ENCODE measurements at regions not wholly inside any gene's neighbourhood (a gene's known extent, or its start where the extent isn't known, plus 50 kb on each side); places are given as distances from the start of the nearest gene placed in this dataset.
"Not testable (repeated sequence)": the region's sequence is repeated elsewhere in the genome, so short reads cannot be mapped to it uniquely, and the experiment has no call there.

DNA sequence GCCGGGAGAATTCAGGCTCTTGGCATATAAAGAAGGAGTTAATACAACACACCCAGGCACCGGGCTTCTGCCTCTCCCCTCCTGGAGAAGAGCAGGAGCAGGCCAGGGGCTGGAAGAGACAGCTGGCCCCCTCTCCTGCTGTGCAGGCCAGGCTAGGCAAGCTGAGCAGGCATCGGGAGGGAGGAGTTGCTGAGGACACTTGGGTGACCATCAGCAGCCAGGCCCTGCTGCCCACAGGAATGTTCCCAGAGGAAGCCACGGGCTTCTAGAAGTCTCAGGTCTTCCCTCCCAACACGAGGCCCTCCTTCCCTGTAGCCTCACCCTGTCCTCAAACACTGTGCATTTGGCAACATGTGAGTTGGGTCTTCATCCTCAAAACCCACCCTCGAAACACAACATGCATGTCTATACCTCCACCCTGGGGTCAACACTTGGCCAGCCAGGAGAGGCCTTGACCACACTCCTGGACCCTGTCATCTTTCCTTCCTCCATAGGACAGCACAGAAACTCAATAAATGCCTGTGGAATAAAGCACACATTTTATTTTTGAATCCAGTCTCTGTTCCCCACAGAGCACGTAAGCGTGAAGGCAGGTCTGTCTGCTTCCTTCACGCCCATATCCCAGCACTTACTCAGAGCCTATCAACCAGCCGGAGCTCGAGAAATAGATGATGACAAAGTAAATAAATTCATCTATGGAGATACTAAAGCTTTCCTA is 433.8 kb upstream of the ID2 start:
- no peaks in the 10 kb centered on the region for H3K36me3 ChIP-seq
- H3K27ac ChIP-seq = peak overlapping the region in 1 of 2 donors; percentile 30
- H3K27me3 ChIP-seq = no peaks in the 10 kb centered on the region
- H3K4me3 ChIP-seq = no peak overlapping the region
- intact Hi-C loops (cut with DNase I; ENCODE audit: low total_unique reads) = no loop called here
- DNase-seq = no peak
- H3K4me1 ChIP-seq = no peaks in the 10 kb centered on the region
- no peaks in the 10 kb centered on the region for H3K9me3 ChIP-seq
- TF ChIP-seq, protein P1, sequence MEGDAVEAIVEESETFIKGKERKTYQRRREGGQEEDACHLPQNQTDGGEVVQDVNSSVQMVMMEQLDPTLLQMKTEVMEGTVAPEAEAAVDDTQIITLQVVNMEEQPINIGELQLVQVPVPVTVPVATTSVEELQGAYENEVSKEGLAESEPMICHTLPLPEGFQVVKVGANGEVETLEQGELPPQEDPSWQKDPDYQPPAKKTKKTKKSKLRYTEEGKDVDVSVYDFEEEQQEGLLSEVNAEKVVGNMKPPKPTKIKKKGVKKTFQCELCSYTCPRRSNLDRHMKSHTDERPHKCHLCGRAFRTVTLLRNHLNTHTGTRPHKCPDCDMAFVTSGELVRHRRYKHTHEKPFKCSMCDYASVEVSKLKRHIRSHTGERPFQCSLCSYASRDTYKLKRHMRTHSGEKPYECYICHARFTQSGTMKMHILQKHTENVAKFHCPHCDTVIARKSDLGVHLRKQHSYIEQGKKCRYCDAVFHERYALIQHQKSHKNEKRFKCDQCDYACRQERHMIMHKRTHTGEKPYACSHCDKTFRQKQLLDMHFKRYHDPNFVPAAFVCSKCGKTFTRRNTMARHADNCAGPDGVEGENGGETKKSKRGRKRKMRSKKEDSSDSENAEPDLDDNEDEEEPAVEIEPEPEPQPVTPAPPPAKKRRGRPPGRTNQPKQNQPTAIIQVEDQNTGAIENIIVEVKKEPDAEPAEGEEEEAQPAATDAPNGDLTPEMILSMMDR (IDR thresholded peaks at IDR 0.05) = no peak
- no peak for TF ChIP-seq POLR2A (IDR thresholded peaks at IDR 0.05)

DNA sequence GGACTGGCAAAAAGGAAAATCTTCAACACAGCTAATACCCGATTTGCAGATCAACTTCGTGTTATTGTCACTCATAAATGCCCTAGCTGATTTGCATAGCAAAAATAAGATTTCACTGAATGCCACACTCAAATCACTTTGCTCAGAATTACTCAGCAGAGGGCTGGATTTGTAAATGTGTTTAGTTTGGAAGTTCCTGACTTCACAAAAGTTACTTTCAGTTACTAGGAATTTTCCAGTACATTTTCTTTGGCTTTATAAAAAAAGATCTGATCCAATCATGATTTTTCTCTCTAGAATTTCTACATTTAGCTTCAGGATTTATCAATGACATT is 433.3 kb upstream of the ID2 start:
- no peaks in the 10 kb centered on the region for H3K27me3 ChIP-seq
- no peaks in the 10 kb centered on the region for H3K9me3 ChIP-seq
- intact Hi-C loops (cut with DNase I; ENCODE audit: low total_unique reads) = no loop called here
- no peaks in the 10 kb centered on the region for H3K4me1 ChIP-seq
- H3K36me3 ChIP-seq = no peaks in the 10 kb centered on the region
- peak overlapping the region in 1 of 2 donors; percentile 30 for H3K27ac ChIP-seq
- no peak for TF ChIP-seq POLR2A (IDR thresholded peaks at IDR 0.05)
- TF ChIP-seq, protein P1 (IDR thresholded peaks at IDR 0.05) = no peak
- no peak overlapping the region for H3K4me3 ChIP-seq
- no peak for DNase-seq

DNA sequence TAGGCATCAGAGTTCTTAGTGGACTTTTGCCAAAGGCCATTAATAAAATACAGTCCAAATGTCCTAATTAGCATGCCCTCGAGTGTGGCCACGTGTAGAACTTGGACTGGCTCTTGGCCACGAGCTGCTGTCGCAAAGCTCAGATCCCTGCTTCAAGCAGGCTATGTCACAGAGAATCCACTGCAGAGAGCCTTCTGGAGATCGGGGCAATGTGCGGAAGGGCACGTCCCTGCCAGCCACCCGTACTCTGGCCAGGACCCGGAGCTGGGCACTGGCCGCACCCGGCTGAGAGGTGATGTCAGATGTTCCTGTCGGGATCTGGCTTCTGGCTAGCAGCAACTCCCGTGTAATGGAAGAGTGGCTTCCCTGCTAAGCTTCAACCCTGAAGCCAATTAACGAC is 432.7 kb upstream of the ID2 start:
- no peak overlapping the region for H3K4me3 ChIP-seq
- no peak for TF ChIP-seq POLR2A (IDR thresholded peaks at IDR 0.05)
- no peaks in the 10 kb centered on the region for H3K27me3 ChIP-seq
- no peaks in the 10 kb centered on the region for H3K4me1 ChIP-seq
- no peak overlapping the region for H3K27ac ChIP-seq
- H3K36me3 ChIP-seq = no peaks in the 10 kb centered on the region
- intact Hi-C loops (cut with DNase I; ENCODE audit: low total_unique reads) = no loop called here
- DNase-seq = peak in 1 of 2 donors; percentile 20
- no peaks in the 10 kb centered on the region for H3K9me3 ChIP-seq

DNA sequence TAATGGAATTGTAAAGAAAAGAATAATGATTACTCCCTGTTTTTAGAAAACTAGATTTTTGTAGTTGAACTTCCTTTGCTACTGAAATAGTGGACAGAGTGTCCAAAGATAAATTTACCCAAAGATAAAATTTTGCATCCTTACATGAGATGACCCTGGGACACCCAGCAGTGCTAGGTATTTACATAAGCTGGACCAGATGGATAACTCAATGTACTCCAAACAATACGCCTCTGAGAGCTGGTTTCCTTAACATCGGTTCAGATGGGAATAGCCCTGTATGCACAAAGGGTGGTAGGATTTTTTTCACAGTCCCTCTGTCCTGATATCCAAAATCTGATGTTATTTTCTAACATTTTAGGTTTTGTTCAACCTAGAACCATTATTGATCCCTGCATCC is 432.1 kb upstream of the ID2 start:
- Histone ChIP-seq H3K27me3 (no peaks in the 10 kb centered on the region), H3K9me3 (no peaks in the 10 kb centered on the region), H3K36me3 (no peaks in the 10 kb centered on the region), H3K4me1 (no peaks in the 10 kb centered on the region), H3K4me3 (no peak overlapping the region), H3K27ac (no peak overlapping the region)
- DNase-seq = no peak
- intact Hi-C loops (cut with DNase I; ENCODE audit: low total_unique reads) = no loop called here
- TF ChIP-seq, protein P1 (IDR thresholded peaks at IDR 0.05) = no peak
- TF ChIP-seq POLR2A (IDR thresholded peaks at IDR 0.05) = no peak

DNA sequence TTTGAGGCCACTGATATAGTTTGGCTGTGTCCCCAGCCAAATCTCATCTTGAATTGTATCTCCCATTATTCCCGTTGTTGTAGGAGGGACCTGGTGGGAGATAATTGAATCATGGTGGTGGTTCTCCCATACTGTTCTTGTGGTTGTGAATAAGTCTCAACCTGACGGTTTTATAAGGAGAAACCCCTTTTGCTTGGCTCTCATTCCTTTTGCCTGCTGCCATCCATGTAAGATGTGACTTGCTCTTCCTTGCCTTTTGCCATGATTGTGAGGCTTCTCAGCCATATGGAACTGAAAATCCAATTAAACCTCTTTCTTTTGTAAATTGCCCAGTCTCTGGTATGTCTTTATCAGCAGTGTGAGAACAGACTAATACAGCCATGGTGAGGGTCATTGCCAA is 431.6 kb upstream of the ID2 start:
- H3K9me3 ChIP-seq; H3K27me3 ChIP-seq; DNase-seq; H3K4me3 ChIP-seq; intact Hi-C loops (cut with DNase I; ENCODE audit: low total_unique reads); H3K27ac ChIP-seq; H3K36me3 ChIP-seq; H3K4me1 ChIP-seq: not testable (repeated sequence)

DNA sequence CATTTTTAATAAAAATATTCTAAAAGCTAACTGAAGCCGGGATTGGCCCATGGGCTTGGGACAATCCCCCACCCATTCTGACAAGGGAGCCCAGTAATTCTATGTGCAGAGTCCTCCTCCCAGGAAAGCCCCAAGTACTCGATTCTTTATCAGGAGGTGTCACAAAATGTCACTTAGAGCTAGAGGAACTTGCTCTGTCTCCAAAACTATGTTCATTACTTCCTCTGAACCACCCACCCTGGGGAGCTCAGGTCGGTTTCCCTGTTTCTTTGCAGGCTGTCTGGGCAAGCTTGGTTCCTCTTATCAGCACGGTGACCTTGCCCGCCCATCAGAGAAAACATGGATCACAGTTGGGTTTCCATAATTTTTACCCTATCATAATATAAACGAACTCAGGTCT is 430.6 kb upstream of the ID2 start:
- H3K4me1 ChIP-seq = no peaks in the 10 kb centered on the region
- no peak overlapping the region for H3K4me3 ChIP-seq
- H3K27me3 ChIP-seq = no peaks in the 10 kb centered on the region
- no peak overlapping the region for H3K27ac ChIP-seq
- no peaks in the 10 kb centered on the region for H3K36me3 ChIP-seq
- TF ChIP-seq, protein P1 (IDR thresholded peaks at IDR 0.05) = no peak
- no peak for TF ChIP-seq POLR2A (IDR thresholded peaks at IDR 0.05)
- DNase-seq = no peak
- no peaks in the 10 kb centered on the region for H3K9me3 ChIP-seq
- intact Hi-C loops (cut with DNase I; ENCODE audit: low total_unique reads) = no loop called here
